ENCODE measurements at regions not wholly inside any gene's neighbourhood (a gene's known extent, or its start where the extent isn't known, plus 50 kb on each side); places are given as distances from the start of the nearest gene placed in this dataset.

DNA sequence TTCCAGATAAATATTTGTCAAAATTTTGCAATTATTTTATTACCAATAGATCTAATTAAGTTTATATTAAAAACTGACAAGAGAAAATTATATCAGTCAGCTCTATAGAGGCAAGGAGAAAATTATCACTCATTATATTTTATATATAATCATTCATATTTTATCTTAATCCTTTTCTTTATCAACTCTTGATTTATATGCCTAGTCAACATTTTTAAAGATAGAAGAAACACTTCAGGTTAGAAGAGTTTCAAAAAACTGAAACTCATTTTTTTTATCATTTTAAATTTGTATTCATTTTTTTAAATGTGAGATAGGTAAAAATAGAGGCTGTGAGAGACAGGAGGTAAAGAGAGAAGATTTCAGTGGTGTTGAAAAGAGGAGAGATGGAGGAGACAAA lies 217.3 kb upstream of the P2RY1 start:
- H3K4me3 ChIP-seq = no peak overlapping the region
- no peaks in the 10 kb centered on the region for H3K27me3 ChIP-seq (ENCODE audit: control insufficient read depth in 3 of 3, insufficient read depth in 3 of 3, low read length in 2 of 3)
- H3K36me3 ChIP-seq (ENCODE audit: control insufficient read depth in 4 of 4, insufficient read depth in 4 of 4, low read length in 4 of 4) = no peaks in the 10 kb centered on the region
- no peaks in the 10 kb centered on the region for H3K9me3 ChIP-seq (ENCODE audit: control insufficient read depth in 4 of 4, insufficient read depth in 3 of 4, low read length in 3 of 4)
- peaks cover 0 to 22% (median 4%) of the 10 kb centered on the region in 5 donors for H3K4me1 ChIP-seq (ENCODE audit: control insufficient read depth in 5 of 5, insufficient read depth in 5 of 5, low read length in 5 of 5)
- no peak overlapping the region for H3K9ac ChIP-seq (ENCODE audit: insufficient read depth in 1 of 2, low read length in 2 of 2)
- DNase-seq = no peak
- H3K27ac ChIP-seq (ENCODE audit: low read depth in 1 of 2, low read length in 1 of 2) = no peak overlapping the region
- TF ChIP-seq, protein P1, sequence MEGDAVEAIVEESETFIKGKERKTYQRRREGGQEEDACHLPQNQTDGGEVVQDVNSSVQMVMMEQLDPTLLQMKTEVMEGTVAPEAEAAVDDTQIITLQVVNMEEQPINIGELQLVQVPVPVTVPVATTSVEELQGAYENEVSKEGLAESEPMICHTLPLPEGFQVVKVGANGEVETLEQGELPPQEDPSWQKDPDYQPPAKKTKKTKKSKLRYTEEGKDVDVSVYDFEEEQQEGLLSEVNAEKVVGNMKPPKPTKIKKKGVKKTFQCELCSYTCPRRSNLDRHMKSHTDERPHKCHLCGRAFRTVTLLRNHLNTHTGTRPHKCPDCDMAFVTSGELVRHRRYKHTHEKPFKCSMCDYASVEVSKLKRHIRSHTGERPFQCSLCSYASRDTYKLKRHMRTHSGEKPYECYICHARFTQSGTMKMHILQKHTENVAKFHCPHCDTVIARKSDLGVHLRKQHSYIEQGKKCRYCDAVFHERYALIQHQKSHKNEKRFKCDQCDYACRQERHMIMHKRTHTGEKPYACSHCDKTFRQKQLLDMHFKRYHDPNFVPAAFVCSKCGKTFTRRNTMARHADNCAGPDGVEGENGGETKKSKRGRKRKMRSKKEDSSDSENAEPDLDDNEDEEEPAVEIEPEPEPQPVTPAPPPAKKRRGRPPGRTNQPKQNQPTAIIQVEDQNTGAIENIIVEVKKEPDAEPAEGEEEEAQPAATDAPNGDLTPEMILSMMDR (IDR thresholded peaks at IDR 0.05; ENCODE audit: control extremely low read depth, extremely low read depth) = no peak
- no peak for ATAC-seq (ENCODE audit: insufficient read depth, low FRiP score)

DNA sequence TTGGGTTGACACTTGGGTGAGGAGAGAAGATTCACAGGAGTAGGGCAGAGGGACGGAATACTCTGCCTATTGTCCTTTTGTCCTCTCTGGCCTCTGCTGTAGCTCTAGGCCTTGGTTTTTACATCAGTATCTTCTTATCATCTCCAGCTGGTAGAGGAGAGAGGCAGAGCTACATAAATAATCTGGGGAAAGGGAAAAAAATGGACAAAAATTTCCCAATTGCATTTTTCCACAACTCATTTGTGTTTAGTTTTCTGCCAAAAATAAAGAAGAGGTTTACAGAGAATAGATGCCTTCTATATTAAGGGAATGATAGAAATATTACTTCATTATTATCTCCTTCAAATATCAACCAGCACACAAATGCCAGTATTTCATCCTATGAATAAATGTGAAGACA lies 216.4 kb upstream of the P2RY1 start:
- 87 to 95% methylated on average over 1 of the region's 1 CpG for WGBS, 2 donors
- ATAC-seq (ENCODE audit: insufficient read depth, low FRiP score) (no peak), DNase-seq (peak in 2 of 3 donors; percentile 46 to 73)
- Histone ChIP-seq H3K9ac (ENCODE audit: insufficient read depth in 1 of 2, low read length in 2 of 2) (no peak overlapping the region), H3K4me1 (ENCODE audit: control insufficient read depth in 5 of 5, insufficient read depth in 5 of 5, low read length in 5 of 5) (peaks cover 0 to 22% (median 4%) of the 10 kb centered on the region in 5 donors), H3K9me3 (ENCODE audit: control insufficient read depth in 4 of 4, insufficient read depth in 3 of 4, low read length in 3 of 4) (no peaks in the 10 kb centered on the region), H3K36me3 (ENCODE audit: control insufficient read depth in 4 of 4, insufficient read depth in 4 of 4, low read length in 4 of 4) (no peaks in the 10 kb centered on the region), H3K27me3 (ENCODE audit: control insufficient read depth in 3 of 3, insufficient read depth in 3 of 3, low read length in 2 of 3) (no peaks in the 10 kb centered on the region), H3K27ac (ENCODE audit: low read depth in 1 of 2, low read length in 1 of 2) (no peak overlapping the region), H3K4me3 (no peak overlapping the region)
- TF ChIP-seq, protein P1 (IDR thresholded peaks at IDR 0.05; ENCODE audit: control extremely low read depth, extremely low read depth) = no peak

DNA sequence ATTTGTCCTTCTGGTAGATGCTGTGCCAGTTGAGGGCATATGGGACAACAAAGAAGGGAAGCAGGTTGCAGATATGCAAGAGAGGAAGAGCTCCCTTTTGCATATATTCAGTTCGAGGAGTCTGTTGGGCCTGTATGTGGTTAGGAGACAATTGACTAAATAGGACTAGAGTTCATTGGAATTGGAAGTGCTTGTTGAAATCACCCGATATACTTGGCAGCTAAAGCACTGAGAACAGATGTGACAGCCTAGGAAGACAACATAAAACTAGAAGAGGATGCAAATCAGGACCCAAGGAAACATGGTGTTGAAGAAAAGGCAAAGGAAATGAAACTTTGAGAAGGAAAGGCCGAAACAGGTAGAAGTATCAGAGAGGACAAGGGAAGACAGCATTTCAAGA lies 215.2 kb upstream of the P2RY1 start:
- Histone ChIP-seq H3K4me3 (no peak overlapping the region), H3K4me1 (ENCODE audit: control insufficient read depth in 5 of 5, insufficient read depth in 5 of 5, low read length in 5 of 5) (peaks cover 0 to 24% (median 4%) of the 10 kb centered on the region in 5 donors), H3K27ac (ENCODE audit: low read depth in 1 of 2, low read length in 1 of 2) (no peak overlapping the region), H3K36me3 (ENCODE audit: control insufficient read depth in 4 of 4, insufficient read depth in 4 of 4, low read length in 4 of 4) (no peaks in the 10 kb centered on the region), H3K9ac (ENCODE audit: insufficient read depth in 1 of 2, low read length in 2 of 2) (no peak overlapping the region), H3K9me3 (ENCODE audit: control insufficient read depth in 4 of 4, insufficient read depth in 3 of 4, low read length in 3 of 4) (no peaks in the 10 kb centered on the region), H3K27me3 (ENCODE audit: control insufficient read depth in 3 of 3, insufficient read depth in 3 of 3, low read length in 2 of 3) (no peaks in the 10 kb centered on the region)
- ATAC-seq (ENCODE audit: insufficient read depth, low FRiP score) = no peak
- TF ChIP-seq, protein P1 (IDR thresholded peaks at IDR 0.05; ENCODE audit: control extremely low read depth, extremely low read depth) = no peak
- no peak for DNase-seq
- 84 to 90% methylated on average over 3 of the region's 3 CpGs for WGBS, 2 donors

DNA sequence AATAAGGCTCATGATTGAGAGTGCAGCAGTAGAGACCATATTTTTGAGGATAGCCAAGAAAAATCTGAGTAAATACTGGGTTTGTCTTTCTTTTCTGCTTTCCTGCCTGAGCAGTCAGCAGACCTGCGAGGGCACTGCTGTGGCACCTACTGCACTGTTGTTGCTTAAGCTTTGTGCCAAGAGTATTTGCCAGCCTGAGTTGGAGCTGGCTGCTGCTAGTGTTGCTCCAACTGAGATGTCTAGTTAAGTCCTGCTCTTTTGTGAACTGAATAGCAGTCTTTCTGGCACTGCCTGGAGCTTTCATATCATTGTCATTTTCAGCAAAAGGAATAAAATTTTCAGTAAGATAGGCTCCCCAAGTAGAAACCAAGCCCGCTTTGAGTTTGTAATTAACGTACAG lies 214.5 kb upstream of the P2RY1 start:
- TF ChIP-seq, protein P1 (IDR thresholded peaks at IDR 0.05; ENCODE audit: control extremely low read depth, extremely low read depth) = no peak
- Histone ChIP-seq H3K9ac (ENCODE audit: insufficient read depth in 1 of 2, low read length in 2 of 2) (no peak overlapping the region), H3K4me3 (no peak overlapping the region), H3K27me3 (ENCODE audit: control insufficient read depth in 3 of 3, insufficient read depth in 3 of 3, low read length in 2 of 3) (no peaks in the 10 kb centered on the region), H3K36me3 (ENCODE audit: control insufficient read depth in 4 of 4, insufficient read depth in 4 of 4, low read length in 4 of 4) (no peaks in the 10 kb centered on the region), H3K9me3 (ENCODE audit: control insufficient read depth in 4 of 4, insufficient read depth in 3 of 4, low read length in 3 of 4) (no peaks in the 10 kb centered on the region), H3K27ac (ENCODE audit: low read depth in 1 of 2, low read length in 1 of 2) (no peak overlapping the region), H3K4me1 (ENCODE audit: control insufficient read depth in 5 of 5, insufficient read depth in 5 of 5, low read length in 5 of 5) (peaks cover 0 to 24% (median 4%) of the 10 kb centered on the region in 5 donors)
- DNase-seq (no peak), ATAC-seq (ENCODE audit: insufficient read depth, low FRiP score) (no peak)
- WGBS, 2 donors = 93% methylated on average over 3 of the region's 3 CpGs

Data from lung (tissue), 11 donors.